ENCODE measurements at regions not wholly inside any gene's neighbourhood (a gene's known extent, or its start where the extent isn't known, plus 50 kb on each side); places are given as distances from the start of the nearest gene placed in this dataset.

GRCh38 chr12:81953541-81953940 is 194.4 kb upstream of the PPFIA2 start:
- no peaks in the 10 kb centered on the region for H3K36me3 ChIP-seq (ENCODE audit: control insufficient read depth, insufficient read depth, low read length, severe bottlenecking)
- no peak overlapping the region for H3K4me3 ChIP-seq (ENCODE audit: low read length)
- no peaks in the 10 kb centered on the region for H3K27me3 ChIP-seq (replicated peaks; ENCODE audit: control insufficient read depth, insufficient read depth, low read length)
- H3K9me3 ChIP-seq (ENCODE audit: control insufficient read depth, low read length), result no peaks in the 10 kb centered on the region
- no peak for DNase-seq (ENCODE audit: low read depth)
- H3K4me1 ChIP-seq (ENCODE audit: control insufficient read depth, insufficient read depth, low read length), result peaks cover 3% of the 10 kb centered on the region
- H3K9ac ChIP-seq (ENCODE audit: low read length), result no peak overlapping the region

GRCh38 chr12:81950871-81951270 is 191.7 kb upstream of the PPFIA2 start:
- Histone ChIP-seq H3K9me3 (ENCODE audit: control insufficient read depth, low read length) (no peaks in the 10 kb centered on the region), H3K9ac (ENCODE audit: low read length) (no peak overlapping the region), H3K4me3 (ENCODE audit: low read length) (no peak overlapping the region), H3K4me1 (ENCODE audit: control insufficient read depth, insufficient read depth, low read length) (no peaks in the 10 kb centered on the region), H3K27me3 (replicated peaks; ENCODE audit: control insufficient read depth, insufficient read depth, low read length) (no peaks in the 10 kb centered on the region), H3K36me3 (ENCODE audit: control insufficient read depth, insufficient read depth, low read length, severe bottlenecking) (no peaks in the 10 kb centered on the region)
- no peak for DNase-seq (ENCODE audit: low read depth)

- no peaks in the 10 kb centered on the region for H3K9me3 ChIP-seq (ENCODE audit: control insufficient read depth, low read length)
- DNase-seq (ENCODE audit: low read depth), result no peak
- H3K4me1 ChIP-seq (ENCODE audit: control insufficient read depth, insufficient read depth, low read length), result no peaks in the 10 kb centered on the region
- H3K9ac ChIP-seq (ENCODE audit: low read length), result no peak overlapping the region
- no peaks in the 10 kb centered on the region for H3K27me3 ChIP-seq (replicated peaks; ENCODE audit: control insufficient read depth, insufficient read depth, low read length)
- H3K36me3 ChIP-seq (ENCODE audit: control insufficient read depth, insufficient read depth, low read length, severe bottlenecking), result no peaks in the 10 kb centered on the region
- H3K4me3 ChIP-seq (ENCODE audit: low read length), result no peak overlapping the region
Observed at GRCh38 chr12:81949841-81950308, 190.7 kb upstream of the PPFIA2 start.

- Histone ChIP-seq H3K36me3 (ENCODE audit: control insufficient read depth, insufficient read depth, low read length, severe bottlenecking) (no peaks in the 10 kb centered on the region), H3K9ac (ENCODE audit: low read length) (no peak overlapping the region), H3K27me3 (replicated peaks; ENCODE audit: control insufficient read depth, insufficient read depth, low read length) (no peaks in the 10 kb centered on the region), H3K4me1 (ENCODE audit: control insufficient read depth, insufficient read depth, low read length) (no peaks in the 10 kb centered on the region), H3K9me3 (ENCODE audit: control insufficient read depth, low read length) (no peaks in the 10 kb centered on the region), H3K4me3 (ENCODE audit: low read length) (no peak overlapping the region)
- DNase-seq (ENCODE audit: low read depth), result no peak
Observed at GRCh38 chr12:81949416-81949815, 190.3 kb upstream of the PPFIA2 start.

GRCh38 chr12:81944886-81945285 is 185.7 kb upstream of the PPFIA2 start:
- DNase-seq (ENCODE audit: low read depth), result no peak
- no peaks in the 10 kb centered on the region for H3K9me3 ChIP-seq (ENCODE audit: control insufficient read depth, low read length)
- H3K36me3 ChIP-seq (ENCODE audit: control insufficient read depth, insufficient read depth, low read length, severe bottlenecking), result no peaks in the 10 kb centered on the region
- H3K4me1 ChIP-seq (ENCODE audit: control insufficient read depth, insufficient read depth, low read length), result no peaks in the 10 kb centered on the region
- no peak overlapping the region for H3K4me3 ChIP-seq (ENCODE audit: low read length)
- H3K9ac ChIP-seq (ENCODE audit: low read length), result no peak overlapping the region
- no peaks in the 10 kb centered on the region for H3K27me3 ChIP-seq (replicated peaks; ENCODE audit: control insufficient read depth, insufficient read depth, low read length)

GRCh38 chr12:81942594-81942993 is 183.4 kb upstream of the PPFIA2 start:
- Histone ChIP-seq H3K9me3 (ENCODE audit: control insufficient read depth, low read length) (no peaks in the 10 kb centered on the region), H3K27me3 (replicated peaks; ENCODE audit: control insufficient read depth, insufficient read depth, low read length) (no peaks in the 10 kb centered on the region), H3K9ac (ENCODE audit: low read length) (no peak overlapping the region), H3K4me1 (ENCODE audit: control insufficient read depth, insufficient read depth, low read length) (no peaks in the 10 kb centered on the region), H3K36me3 (ENCODE audit: control insufficient read depth, insufficient read depth, low read length, severe bottlenecking) (no peaks in the 10 kb centered on the region), H3K4me3 (ENCODE audit: low read length) (no peak overlapping the region)
- no peak for DNase-seq (ENCODE audit: low read depth)

- H3K4me1 ChIP-seq (ENCODE audit: control insufficient read depth, insufficient read depth, low read length), result no peaks in the 10 kb centered on the region
- no peaks in the 10 kb centered on the region for H3K9me3 ChIP-seq (ENCODE audit: control insufficient read depth, low read length)
- H3K27me3 ChIP-seq (replicated peaks; ENCODE audit: control insufficient read depth, insufficient read depth, low read length), result no peaks in the 10 kb centered on the region
- H3K4me3 ChIP-seq (ENCODE audit: low read length), result no peak overlapping the region
- no peak overlapping the region for H3K9ac ChIP-seq (ENCODE audit: low read length)
- no peak for DNase-seq (ENCODE audit: low read depth)
- no peaks in the 10 kb centered on the region for H3K36me3 ChIP-seq (ENCODE audit: control insufficient read depth, insufficient read depth, low read length, severe bottlenecking)
Observed at GRCh38 chr12:81930037-81930436, 170.9 kb upstream of the PPFIA2 start.

- Histone ChIP-seq H3K9me3 (ENCODE audit: control insufficient read depth, low read length) (peaks cover 8% of the 10 kb centered on the region), H3K9ac (ENCODE audit: low read length) (no peak overlapping the region), H3K4me1 (ENCODE audit: control insufficient read depth, insufficient read depth, low read length) (no peaks in the 10 kb centered on the region), H3K27me3 (replicated peaks; ENCODE audit: control insufficient read depth, insufficient read depth, low read length) (no peaks in the 10 kb centered on the region), H3K36me3 (ENCODE audit: control insufficient read depth, insufficient read depth, low read length, severe bottlenecking) (no peaks in the 10 kb centered on the region), H3K4me3 (ENCODE audit: low read length) (no peak overlapping the region)
- DNase-seq (ENCODE audit: low read depth), result peak; percentile 8
Observed at GRCh38 chr12:81896771-81897170, 137.6 kb upstream of the PPFIA2 start.

- Histone ChIP-seq H3K4me1 (ENCODE audit: control insufficient read depth, insufficient read depth, low read length) (no peaks in the 10 kb centered on the region), H3K27me3 (replicated peaks; ENCODE audit: control insufficient read depth, insufficient read depth, low read length) (no peaks in the 10 kb centered on the region), H3K9me3 (ENCODE audit: control insufficient read depth, low read length) (no peaks in the 10 kb centered on the region), H3K4me3 (ENCODE audit: low read length) (no peak overlapping the region), H3K9ac (ENCODE audit: low read length) (no peak overlapping the region), H3K36me3 (ENCODE audit: control insufficient read depth, insufficient read depth, low read length, severe bottlenecking) (no peaks in the 10 kb centered on the region)
- DNase-seq (ENCODE audit: low read depth), result no peak
Observed at GRCh38 chr12:81888961-81889360, 129.8 kb upstream of the PPFIA2 start.

GRCh38 chr12:81888106-81888740 is 129.1 kb upstream of the PPFIA2 start:
- Histone ChIP-seq H3K4me3 (ENCODE audit: low read length) (no peak overlapping the region), H3K9ac (ENCODE audit: low read length) (no peak overlapping the region), H3K36me3 (ENCODE audit: control insufficient read depth, insufficient read depth, low read length, severe bottlenecking) (no peaks in the 10 kb centered on the region), H3K27me3 (replicated peaks; ENCODE audit: control insufficient read depth, insufficient read depth, low read length) (no peaks in the 10 kb centered on the region), H3K4me1 (ENCODE audit: control insufficient read depth, insufficient read depth, low read length) (no peaks in the 10 kb centered on the region), H3K9me3 (ENCODE audit: control insufficient read depth, low read length) (no peaks in the 10 kb centered on the region)
- DNase-seq (ENCODE audit: low read depth), result peak; percentile 21

GRCh38 chr12:81874586-81874985 is 115.4 kb upstream of the PPFIA2 start:
- Histone ChIP-seq H3K36me3 (ENCODE audit: control insufficient read depth, insufficient read depth, low read length, severe bottlenecking) (no peaks in the 10 kb centered on the region), H3K4me1 (ENCODE audit: control insufficient read depth, insufficient read depth, low read length) (no peaks in the 10 kb centered on the region), H3K27me3 (replicated peaks; ENCODE audit: control insufficient read depth, insufficient read depth, low read length) (no peaks in the 10 kb centered on the region), H3K4me3 (ENCODE audit: low read length) (no peak overlapping the region), H3K9ac (ENCODE audit: low read length) (no peak overlapping the region), H3K9me3 (ENCODE audit: control insufficient read depth, low read length) (no peaks in the 10 kb centered on the region)
- no peak for DNase-seq (ENCODE audit: low read depth)

GRCh38 chr12:81874166-81874565 is 115.0 kb upstream of the PPFIA2 start:
- H3K9ac ChIP-seq (ENCODE audit: low read length), result no peak overlapping the region
- no peaks in the 10 kb centered on the region for H3K36me3 ChIP-seq (ENCODE audit: control insufficient read depth, insufficient read depth, low read length, severe bottlenecking)
- H3K4me1 ChIP-seq (ENCODE audit: control insufficient read depth, insufficient read depth, low read length), result no peaks in the 10 kb centered on the region
- no peak for DNase-seq (ENCODE audit: low read depth)
- H3K9me3 ChIP-seq (ENCODE audit: control insufficient read depth, low read length), result no peaks in the 10 kb centered on the region
- no peaks in the 10 kb centered on the region for H3K27me3 ChIP-seq (replicated peaks; ENCODE audit: control insufficient read depth, insufficient read depth, low read length)
- no peak overlapping the region for H3K4me3 ChIP-seq (ENCODE audit: low read length)

Measured in adipocyte (in vitro differentiated cells).